ENCODE measurements at regions not wholly inside any gene's neighbourhood (a gene's known extent, or its start where the extent isn't known, plus 50 kb on each side); places are given as distances from the start of the nearest gene placed in this dataset.
"Not testable (repeated sequence)": the region's sequence is repeated elsewhere in the genome, so short reads cannot be mapped to it uniquely, and the experiment has no call there.

DNA sequence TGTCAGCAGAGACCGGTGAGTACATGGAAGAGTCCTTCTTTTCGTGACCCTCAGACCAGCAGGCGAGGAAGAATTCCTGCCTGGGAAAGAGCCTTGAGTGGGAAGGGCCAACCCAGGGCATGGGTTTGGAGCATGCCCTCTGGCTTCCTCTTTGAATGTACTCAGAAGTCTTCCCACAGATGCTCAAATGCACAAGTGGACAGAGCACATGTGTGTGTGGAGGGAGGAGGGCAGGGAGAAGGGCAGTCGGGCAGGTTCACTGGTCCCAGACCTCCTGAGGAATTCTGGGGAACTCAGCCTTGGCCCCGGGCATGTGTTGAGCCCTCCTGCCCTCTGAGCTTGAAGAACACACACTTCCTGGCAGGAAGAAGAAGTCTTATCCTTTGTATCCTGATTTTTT lies 63.2 kb upstream of the HELT start:
- Histone ChIP-seq H3K27ac (no peak overlapping the region), H3K4me1 (replicated peaks in 1 of 2) (peaks cover 3 to 11% of the 10 kb centered on the region in 2 donors), H3K4me3 (no peak overlapping the region)
- no peak for ATAC-seq (replicated peaks in 6 of 8)
- in situ Hi-C loops (cut with MboI; ENCODE audit: low pct_unique_long_range_greater_than_20kb in 2 of 9, low sequenced_read_pairs in 9 of 9, unreplicated experiment in 9 of 9), result no loop called here
- 20 to 100% (median 60%) methylated on average over 1 to 4 of the region's 5 CpGs; no CpG with 5 or more reads in 5 of the 10 experiments for WGBS, 10 experiments

- in situ Hi-C loops (cut with MboI; ENCODE audit: low pct_unique_long_range_greater_than_20kb in 2 of 9, low sequenced_read_pairs in 9 of 9, unreplicated experiment in 9 of 9), result no loop called here
- no peak for ATAC-seq (replicated peaks in 6 of 8)
- H3K4me1 ChIP-seq (replicated peaks in 1 of 2), result peaks cover 3 to 15% of the 10 kb centered on the region in 2 donors
- H3K27ac ChIP-seq, result no peak overlapping the region
- no peak overlapping the region for H3K4me3 ChIP-seq
- WGBS, 10 experiments, result 43 to 100% (median 81%) methylated on average over 1 to 7 of the region's 8 CpGs; no CpG with 5 or more reads in 1 of the 10 experiments
Measured at GRCh38 chr4:184955636-184956035, 62.7 kb upstream of the HELT start.

GRCh38 chr4:184957446-184958115 lies 60.7 kb upstream of the HELT start:
- H3K4me3 ChIP-seq, result no peak overlapping the region

DNA sequence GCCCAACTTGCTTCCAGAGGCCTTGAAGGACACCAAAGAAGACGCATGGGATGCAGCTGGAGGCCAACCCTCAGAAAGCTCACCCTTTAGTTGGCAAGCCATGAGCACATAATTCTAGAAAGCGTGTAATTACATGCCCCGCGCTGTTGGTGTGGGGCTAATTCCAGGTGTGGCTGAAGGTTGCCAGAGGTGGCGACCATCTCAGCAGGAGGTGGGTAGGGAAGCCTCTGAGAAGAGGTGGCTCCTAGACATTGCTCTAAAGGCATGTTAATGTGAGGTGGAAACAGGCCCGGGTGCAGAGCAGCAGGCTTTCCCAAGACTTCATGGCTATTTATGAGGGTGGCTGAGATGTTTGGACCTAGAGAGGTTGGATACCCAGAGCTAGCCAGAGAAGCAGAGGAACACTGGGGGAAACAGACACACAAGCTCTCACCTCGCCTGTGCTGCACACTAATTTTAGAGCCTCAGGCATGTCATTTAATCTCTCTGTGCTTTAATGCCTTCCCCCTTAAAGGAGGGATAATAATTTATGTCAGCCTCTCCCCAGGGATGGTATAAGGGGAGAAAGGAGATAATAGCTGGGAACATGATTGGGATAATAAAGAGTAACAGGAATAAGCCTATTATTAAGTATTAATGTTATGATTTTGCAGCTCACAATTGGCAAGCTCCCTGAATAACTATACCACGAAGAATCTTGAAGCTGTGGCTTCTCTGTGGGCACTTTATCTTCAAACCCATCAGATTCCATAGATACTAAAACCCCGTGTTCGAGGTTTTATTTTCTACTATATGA lies 60.0 kb upstream of the HELT start:
- WGBS, 10 experiments, result 18 to 79% (median 47%) methylated on average over 1 to 6 of the region's 10 CpGs; no CpG with 5 or more reads in 1 of the 10 experiments

More at GRCh38 chr4:184957446-184958115, 60.7 kb upstream of the HELT start:
- Histone ChIP-seq H3K4me1 (replicated peaks in 1 of 2) (peaks cover 3 to 19% of the 10 kb centered on the region in 2 donors), H3K27ac (no peak overlapping the region)
- no peak for ATAC-seq (replicated peaks in 6 of 8)
- WGBS, 10 experiments, result 30 to 100% (median 80%) methylated on average over 1 to 12 of the region's 13 CpGs; no CpG with 5 or more reads in 1 of the 10 experiments
- in situ Hi-C loops (cut with MboI; ENCODE audit: low pct_unique_long_range_greater_than_20kb in 2 of 9, low sequenced_read_pairs in 9 of 9, unreplicated experiment in 9 of 9), result no loop called here

GRCh38 chr4:184958923-184959210 lies 59.4 kb upstream of the HELT start:
- 76 to 100% (median 89%) methylated on average over 1 to 8 of the region's 8 CpGs; no CpG with 5 or more reads in 4 of the 10 experiments for WGBS, 10 experiments
- ATAC-seq (replicated peaks in 6 of 8), result peak in 1 of 8 experiments; percentile 16
- no peak overlapping the region for H3K27ac ChIP-seq
- in situ Hi-C loops (cut with MboI; ENCODE audit: low pct_unique_long_range_greater_than_20kb in 2 of 9, low sequenced_read_pairs in 9 of 9, unreplicated experiment in 9 of 9), result no loop called here
- H3K4me3 ChIP-seq, result no peak overlapping the region
- H3K4me1 ChIP-seq (replicated peaks in 1 of 2), result peaks cover 3 to 19% of the 10 kb centered on the region in 2 donors

More for the DNA sequence above, 60.0 kb upstream of the HELT start:
- no peak overlapping the region for H3K4me3 ChIP-seq
- in situ Hi-C loops (cut with MboI; ENCODE audit: low pct_unique_long_range_greater_than_20kb in 2 of 9, low sequenced_read_pairs in 9 of 9, unreplicated experiment in 9 of 9), result no loop called here
- no peak overlapping the region for H3K27ac ChIP-seq
- ATAC-seq (replicated peaks in 6 of 8), result peak in 5 of 8 experiments; percentile 22 to 72 (median 60)
- peaks cover 3 to 19% of the 10 kb centered on the region in 2 donors for H3K4me1 ChIP-seq (replicated peaks in 1 of 2)

GRCh38 chr4:184959309-184959708 lies 59.0 kb upstream of the HELT start:
- 40 to 92% (median 74%) methylated on average over 1 to 7 of the region's 10 CpGs; no CpG with 5 or more reads in 4 of the 10 experiments for WGBS, 10 experiments
- no peak overlapping the region for H3K4me3 ChIP-seq
- no peak overlapping the region for H3K27ac ChIP-seq
- in situ Hi-C loops (cut with MboI; ENCODE audit: low pct_unique_long_range_greater_than_20kb in 2 of 9, low sequenced_read_pairs in 9 of 9, unreplicated experiment in 9 of 9), result no loop called here
- ATAC-seq (replicated peaks in 6 of 8), result no peak
- H3K4me1 ChIP-seq (replicated peaks in 1 of 2), result peaks cover 3 to 19% of the 10 kb centered on the region in 2 donors

DNA sequence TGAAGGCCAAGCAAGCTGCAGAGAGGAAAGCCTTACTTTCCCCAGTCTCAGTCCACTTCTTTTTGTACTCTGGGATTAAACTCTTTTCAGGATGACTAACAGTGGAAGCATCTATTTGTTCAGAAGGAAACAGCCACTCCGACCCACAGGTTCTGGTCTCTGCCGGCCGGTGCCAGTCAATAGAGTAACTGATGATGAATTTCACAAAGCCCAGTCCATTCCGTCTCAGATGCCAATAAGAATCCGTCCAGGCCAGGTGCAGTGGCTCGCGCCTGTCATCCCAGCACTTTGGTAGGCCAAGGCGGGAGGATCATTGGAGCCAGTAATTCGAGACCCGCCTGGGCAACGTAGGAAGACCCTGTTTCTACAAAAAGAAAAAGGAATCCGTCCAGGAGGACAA lies 58.5 kb upstream of the HELT start:
- no peak overlapping the region for H3K4me3 ChIP-seq
- in situ Hi-C loops (cut with MboI; ENCODE audit: low pct_unique_long_range_greater_than_20kb in 2 of 9, low sequenced_read_pairs in 9 of 9, unreplicated experiment in 9 of 9), result no loop called here
- H3K27ac ChIP-seq, result no peak overlapping the region
- no peak for ATAC-seq (replicated peaks in 6 of 8)
- WGBS, 10 experiments, result 14 to 100% (median 73%) methylated on average over 1 to 9 of the region's 12 CpGs; no CpG with 5 or more reads in 2 of the 10 experiments
- H3K4me1 ChIP-seq (replicated peaks in 1 of 2), result peaks cover 3 to 19% of the 10 kb centered on the region in 2 donors

GRCh38 chr4:184960505-184960971 lies 57.8 kb upstream of the HELT start:
- no peak overlapping the region for H3K4me3 ChIP-seq
- peak in 1 of 8 experiments; percentile 17 for ATAC-seq (replicated peaks in 6 of 8)
- in situ Hi-C loops (cut with MboI; ENCODE audit: low pct_unique_long_range_greater_than_20kb in 2 of 9, low sequenced_read_pairs in 9 of 9, unreplicated experiment in 9 of 9), result no loop called here
- 20 to 100% (median 55%) methylated on average over 1 to 9 of the region's 11 CpGs; no CpG with 5 or more reads in 3 of the 10 experiments for WGBS, 10 experiments
- no peak overlapping the region for H3K27ac ChIP-seq
- peaks cover 3 to 19% of the 10 kb centered on the region in 2 donors for H3K4me1 ChIP-seq (replicated peaks in 1 of 2)

DNA sequence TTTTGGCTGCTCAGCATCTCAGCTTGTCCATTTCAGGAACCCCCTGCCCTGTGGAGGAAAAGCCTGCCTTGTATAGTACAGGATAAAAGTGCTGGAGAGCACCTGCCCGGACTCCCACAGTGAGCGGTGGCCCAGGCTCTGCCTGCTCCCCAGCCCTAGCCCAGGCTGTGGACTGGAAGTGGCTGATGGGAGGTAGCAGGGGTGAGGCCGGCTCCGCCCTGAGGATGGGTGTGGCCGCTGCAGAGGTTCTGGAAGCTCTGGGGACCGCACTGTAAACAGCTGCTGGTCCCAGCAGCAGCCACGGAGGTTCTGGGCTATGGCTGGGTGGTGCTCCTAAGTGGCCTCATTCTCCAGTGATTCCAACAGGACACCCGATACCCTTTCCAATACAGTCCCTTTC lies 56.6 kb upstream of the HELT start:
- peak in 4 of 8 experiments; percentile 49 to 100 (median 92) for ATAC-seq (replicated peaks in 6 of 8)
- peaks cover 3 to 19% of the 10 kb centered on the region in 2 donors for H3K4me1 ChIP-seq (replicated peaks in 1 of 2)
- in situ Hi-C loops (cut with MboI; ENCODE audit: low pct_unique_long_range_greater_than_20kb in 2 of 9, low sequenced_read_pairs in 9 of 9, unreplicated experiment in 9 of 9), result no loop called here
- 40 to 100% (median 76%) methylated on average over 1 to 5 of the region's 8 CpGs; no CpG with 5 or more reads in 4 of the 10 experiments for WGBS, 10 experiments
- no peak overlapping the region for H3K27ac ChIP-seq
- no peak overlapping the region for H3K4me3 ChIP-seq

DNA sequence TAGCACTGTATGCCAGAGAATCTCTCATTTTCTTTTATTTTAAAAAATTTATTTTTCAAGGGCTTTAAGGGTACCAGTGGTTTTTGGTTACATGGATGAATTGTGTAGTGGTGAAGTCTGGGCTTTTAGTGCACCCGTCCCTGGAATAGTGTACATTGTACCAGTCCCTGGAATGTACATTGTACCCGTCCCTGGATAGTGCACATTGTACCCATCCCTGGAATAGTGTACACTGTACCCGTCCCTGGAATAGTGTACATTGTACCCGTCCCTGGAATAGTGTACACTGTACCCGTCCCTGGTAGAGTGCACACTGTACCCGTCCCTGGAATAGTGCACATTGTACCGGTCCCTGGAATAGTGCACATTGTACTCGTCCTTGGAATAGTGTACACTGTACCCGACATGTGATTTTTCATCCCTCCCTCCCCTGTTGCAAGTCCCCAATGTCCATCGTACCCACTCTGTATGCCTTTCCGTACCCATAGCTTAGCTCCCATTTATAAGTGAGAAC lies 56.1 kb upstream of the HELT start:
- ATAC-seq (replicated peaks in 6 of 8), result no peak
- WGBS, 10 experiments, result 38 to 100% (median 91%) methylated on average over 1 to 10 of the region's 11 CpGs; no CpG with 5 or more reads in 1 of the 10 experiments
- Histone ChIP-seq H3K4me3 (no peak overlapping the region), H3K4me1 (replicated peaks in 1 of 2) (peaks cover 3 to 19% of the 10 kb centered on the region in 2 donors), H3K27ac (no peak overlapping the region)
- in situ Hi-C loops (cut with MboI; ENCODE audit: low pct_unique_long_range_greater_than_20kb in 2 of 9, low sequenced_read_pairs in 9 of 9, unreplicated experiment in 9 of 9), result no loop called here

GRCh38 chr4:184965230-184966050 lies 52.9 kb upstream of the HELT start:
- ATAC-seq (replicated peaks in 6 of 8); H3K4me1 ChIP-seq (replicated peaks in 1 of 2); H3K27ac ChIP-seq; in situ Hi-C loops (cut with MboI; ENCODE audit: low pct_unique_long_range_greater_than_20kb in 2 of 9, low sequenced_read_pairs in 9 of 9, unreplicated experiment in 9 of 9); H3K4me3 ChIP-seq: not testable (repeated sequence)
- WGBS, 10 experiments, result 88 to 100% (median 100%) methylated on average over 2 to 4 of the region's 50 CpGs; no CpG with 5 or more reads in 6 of the 10 experiments

DNA sequence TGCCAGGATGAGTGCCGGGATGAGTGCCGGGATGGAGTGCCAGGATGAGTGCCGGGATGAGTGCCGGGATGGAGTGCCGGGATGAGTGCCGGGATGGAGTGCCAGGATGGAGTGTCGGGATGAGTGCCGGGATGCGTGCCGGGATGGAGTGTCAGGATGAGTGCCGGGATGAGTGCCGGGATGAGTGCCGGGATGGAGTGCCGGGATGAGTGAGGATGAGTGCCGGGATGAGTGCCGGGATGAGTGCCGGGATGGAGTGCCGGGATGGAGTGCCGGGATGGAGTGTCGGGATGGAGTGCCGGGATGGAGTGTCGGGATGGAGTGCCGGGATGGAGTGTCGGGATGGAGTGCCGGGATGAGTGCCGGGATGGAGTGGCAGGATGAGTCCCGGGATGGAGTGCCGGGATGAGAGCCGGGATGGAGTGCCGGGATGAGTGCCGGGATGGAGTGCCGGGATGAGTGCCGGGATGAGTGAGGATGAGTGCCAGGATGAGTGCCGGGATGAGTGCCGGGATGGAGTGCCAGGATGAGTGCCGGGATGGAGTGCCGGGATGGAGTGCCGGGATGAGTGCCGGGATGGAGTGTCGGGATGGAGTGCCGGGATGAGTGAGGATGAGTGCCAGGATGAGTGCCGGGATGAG lies 52.1 kb upstream of the HELT start:
- in situ Hi-C loops (cut with MboI; ENCODE audit: low pct_unique_long_range_greater_than_20kb in 2 of 9, low sequenced_read_pairs in 9 of 9, unreplicated experiment in 9 of 9); H3K4me3 ChIP-seq; H3K27ac ChIP-seq; H3K4me1 ChIP-seq (replicated peaks in 1 of 2); ATAC-seq (replicated peaks in 6 of 8): not testable (repeated sequence)
- 100% methylated on average over 2 of the region's 42 CpGs; no CpG with 5 or more reads in 9 of the 10 experiments for WGBS, 10 experiments

All from motor neuron (in vitro differentiated cells).